Lung (tissue), 11 donors: ENCODE measurements at regions not wholly inside any gene's neighbourhood (a gene's known extent, or its start where the extent isn't known, plus 50 kb on each side); places are given as distances from the start of the nearest gene placed in this dataset.

Experiments used
- ATAC-seq: fragments of 200-7000 bp; cut with Tn5 transposase; one replicate; pipeline ENCODE4 v1.9.1; 2020; ENCODE audit warnings: moderate number of reproducible peaks; ENCODE audit not compliant: insufficient read depth, low FRiP score
- DNase-seq, 3 donors: peaks; one replicate each; pipeline ENCODE4 v3.0.0-alpha.2; 2013 to 2017
- H3K27ac ChIP-seq, 2 donors: one replicate each; pipeline ENCODE4 v1.5.1; 2013; ENCODE audit warnings: mild to moderate bottlenecking in 2 of 2, moderate library complexity in 2 of 2, control low read depth in 1 of 2, inconsistent platforms in 1 of 2, low read depth in 1 of 2, low read length in 1 of 2
- H3K27me3 ChIP-seq, 3 donors: one replicate each; pipeline ENCODE4 v1.5.1; 2013; ENCODE audit warnings: low read length in 2 of 3; ENCODE audit not compliant: control insufficient read depth in 3 of 3, insufficient read depth in 3 of 3
- H3K36me3 ChIP-seq, 4 donors: one replicate each; pipeline ENCODE4 v1.5.1; 2013; ENCODE audit warnings: low read length in 4 of 4, mild to moderate bottlenecking in 1 of 4, moderate library complexity in 1 of 4; ENCODE audit not compliant: control insufficient read depth in 4 of 4, insufficient read depth in 4 of 4
- H3K4me1 ChIP-seq, 5 donors: one replicate each; pipeline ENCODE4 v1.5.1; 2013; ENCODE audit warnings: low read length in 5 of 5, mild to moderate bottlenecking in 2 of 5, moderate library complexity in 1 of 5; ENCODE audit not compliant: control insufficient read depth in 5 of 5, insufficient read depth in 5 of 5
- H3K4me3 ChIP-seq: one replicate; pipeline ENCODE4 v1.5.1; 2013; ENCODE audit warnings: mild to moderate bottlenecking, control low read depth, moderate library complexity
- H3K9ac ChIP-seq, 2 donors: one replicate each; pipeline ENCODE4 v1.5.1; 2013; ENCODE audit warnings: low read length in 2 of 2, control low read depth in 1 of 2; ENCODE audit not compliant: insufficient read depth in 1 of 2
- H3K9me3 ChIP-seq, 4 donors: one replicate each; pipeline ENCODE4 v1.5.1; 2013; ENCODE audit warnings: low read length in 3 of 4, mild to moderate bottlenecking in 1 of 4, moderate library complexity in 1 of 4; ENCODE audit not compliant: control insufficient read depth in 4 of 4, insufficient read depth in 3 of 4
- WGBS, 2 donors: extraction: QIAGEN DNeasy Blood & Tissue Kit; methylation state at CpG; one replicate each; pipeline ENCODE4 v1.1.7; 2013; 5-methylcytosine and 5-hydroxymethylcytosine counted together
- TF ChIP-seq, protein P1 (sequence below): IDR thresholded peaks from 2 replicates; pipeline ENCODE4 v1.5.1; 2012; ENCODE audit warnings: mild to moderate bottlenecking; ENCODE audit errors: control extremely low read depth, extremely low read depth
- donor health status: control.
- donor health status: control.
- donor health status: Bipolar disorder and iron deficiency.
- donor health status: healthy.
- donor health status: DM: yes; HTN: yes; CAD: no.

DNA sequence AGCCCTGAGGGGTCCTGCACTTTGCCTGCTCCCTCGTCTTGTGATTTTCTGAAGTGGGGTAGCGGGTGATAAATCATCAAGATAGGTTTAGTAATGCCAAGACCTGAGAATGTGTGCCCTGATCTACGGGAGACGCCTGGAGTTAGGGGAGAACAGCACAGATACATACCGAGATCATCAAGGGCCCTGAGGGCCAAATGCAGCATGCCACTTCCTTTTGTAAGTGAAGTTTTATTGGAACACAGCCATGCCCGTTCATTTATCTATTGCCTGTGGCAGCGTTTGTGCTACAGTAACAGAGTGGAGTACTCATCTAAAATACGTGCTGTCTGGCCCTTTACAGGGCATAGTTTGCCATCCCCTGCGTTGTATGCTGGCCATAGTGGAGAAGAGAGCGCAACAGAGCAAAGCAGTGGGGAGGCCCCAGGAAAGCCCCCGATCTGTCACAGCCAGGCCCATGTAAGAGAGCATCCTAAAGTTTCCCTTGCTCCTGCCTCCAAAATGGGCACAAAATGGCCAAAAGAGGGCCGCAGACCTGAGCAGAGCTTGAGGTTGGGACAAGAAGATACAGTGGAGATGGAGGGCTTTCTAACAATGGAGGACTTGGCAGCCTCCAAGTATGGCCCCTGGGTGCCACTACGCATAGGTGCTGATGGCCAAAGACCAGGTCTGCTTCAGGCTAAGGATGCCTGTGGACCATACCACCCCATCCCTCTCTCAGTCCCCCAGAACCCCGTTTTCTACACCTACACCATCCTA lies 167.0 kb downstream of the SMIM20 start:
- Histone ChIP-seq H3K9ac (no peak overlapping the region), H3K9me3 (peaks cover 0 to 2% (median 0%) of the 10 kb centered on the region in 4 donors), H3K27ac (no peak overlapping the region), H3K4me1 (peaks cover 0 to 10% (median 0%) of the 10 kb centered on the region in 5 donors), H3K36me3 (no peaks in the 10 kb centered on the region), H3K4me3 (no peak overlapping the region), H3K27me3 (peaks cover 0 to 2% (median 0%) of the 10 kb centered on the region in 3 donors)
- no peak for DNase-seq
- no peak for ATAC-seq
- 71 to 75% methylated on average over 14 of the region's 14 CpGs for WGBS, 2 donors
- TF ChIP-seq, protein P1, sequence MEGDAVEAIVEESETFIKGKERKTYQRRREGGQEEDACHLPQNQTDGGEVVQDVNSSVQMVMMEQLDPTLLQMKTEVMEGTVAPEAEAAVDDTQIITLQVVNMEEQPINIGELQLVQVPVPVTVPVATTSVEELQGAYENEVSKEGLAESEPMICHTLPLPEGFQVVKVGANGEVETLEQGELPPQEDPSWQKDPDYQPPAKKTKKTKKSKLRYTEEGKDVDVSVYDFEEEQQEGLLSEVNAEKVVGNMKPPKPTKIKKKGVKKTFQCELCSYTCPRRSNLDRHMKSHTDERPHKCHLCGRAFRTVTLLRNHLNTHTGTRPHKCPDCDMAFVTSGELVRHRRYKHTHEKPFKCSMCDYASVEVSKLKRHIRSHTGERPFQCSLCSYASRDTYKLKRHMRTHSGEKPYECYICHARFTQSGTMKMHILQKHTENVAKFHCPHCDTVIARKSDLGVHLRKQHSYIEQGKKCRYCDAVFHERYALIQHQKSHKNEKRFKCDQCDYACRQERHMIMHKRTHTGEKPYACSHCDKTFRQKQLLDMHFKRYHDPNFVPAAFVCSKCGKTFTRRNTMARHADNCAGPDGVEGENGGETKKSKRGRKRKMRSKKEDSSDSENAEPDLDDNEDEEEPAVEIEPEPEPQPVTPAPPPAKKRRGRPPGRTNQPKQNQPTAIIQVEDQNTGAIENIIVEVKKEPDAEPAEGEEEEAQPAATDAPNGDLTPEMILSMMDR: no peak

DNA sequence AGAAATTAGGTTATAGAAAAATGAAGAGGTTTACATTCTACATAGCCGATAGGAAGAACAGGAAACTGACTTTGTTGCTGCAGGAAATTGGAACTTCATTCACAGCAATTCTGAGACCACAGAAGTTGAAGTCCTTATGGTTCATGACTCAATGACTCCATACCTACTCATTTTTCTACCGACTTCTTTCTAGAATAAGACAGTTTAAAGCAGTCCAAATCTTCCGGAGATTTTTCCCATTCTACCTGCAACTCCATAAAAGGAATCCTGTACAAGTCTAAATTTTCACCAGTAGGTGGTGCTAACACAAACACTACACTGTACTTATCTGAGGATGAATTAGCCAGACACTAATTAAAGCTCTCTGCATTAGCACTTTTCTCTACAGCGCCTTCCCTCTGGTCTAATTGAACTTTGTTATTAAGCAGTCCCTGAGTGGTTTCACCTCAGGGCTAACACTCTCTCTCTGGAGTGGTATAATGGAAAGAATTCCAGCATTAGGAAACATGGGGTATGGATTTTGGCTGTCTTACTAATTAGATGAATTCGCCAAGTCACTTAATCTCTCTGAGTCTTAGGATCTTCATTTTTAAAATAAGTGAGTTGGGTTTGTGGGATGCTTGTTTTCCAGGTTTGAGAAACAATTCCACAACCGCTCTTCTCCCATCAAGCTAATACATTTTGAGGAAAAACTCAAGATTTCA lies 167.9 kb downstream of the SMIM20 start:
- ATAC-seq (no peak), DNase-seq (peak in 2 of 3 donors; percentile 48 to 64)
- Histone ChIP-seq H3K36me3 (no peaks in the 10 kb centered on the region), H3K4me3 (no peak overlapping the region), H3K9ac (no peak overlapping the region), H3K4me1 (peaks cover 0 to 14% (median 1%) of the 10 kb centered on the region in 5 donors), H3K9me3 (no peaks in the 10 kb centered on the region), H3K27ac (no peak overlapping the region), H3K27me3 (peaks cover 0 to 2% (median 0%) of the 10 kb centered on the region in 3 donors)
- TF ChIP-seq, protein P1: peak; percentile 38
- 41% methylated on average over 6 of the region's 6 CpGs for WGBS, 2 donors

DNA sequence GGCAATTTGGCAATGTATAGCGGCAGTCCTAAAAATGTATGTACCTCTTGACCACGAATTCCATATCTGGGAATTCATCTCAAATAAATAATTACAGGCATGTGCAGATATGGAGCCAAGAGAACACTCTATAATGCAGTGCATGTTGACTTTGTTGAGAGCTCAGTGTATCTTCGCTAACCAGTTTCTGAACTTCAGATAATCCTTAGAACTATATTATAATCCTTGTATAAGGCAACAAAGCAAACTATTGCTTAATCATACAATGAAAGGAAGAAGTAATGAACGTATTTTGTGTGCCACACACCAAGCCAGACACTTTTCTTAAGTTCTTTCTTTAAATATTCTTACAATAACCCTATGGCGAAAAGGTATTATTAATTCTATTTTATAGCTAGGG lies 168.5 kb downstream of the SMIM20 start:
- H3K4me1 ChIP-seq: peaks cover 0 to 16% (median 3%) of the 10 kb centered on the region in 5 donors
- no peaks in the 10 kb centered on the region for H3K9me3 ChIP-seq
- no peak overlapping the region for H3K27ac ChIP-seq
- no peak overlapping the region for H3K9ac ChIP-seq
- 64 to 65% methylated on average over 5 of the region's 5 CpGs for WGBS, 2 donors
- peaks cover 0 to 2% (median 0%) of the 10 kb centered on the region in 3 donors for H3K27me3 ChIP-seq
- TF ChIP-seq, protein P1: no peak
- DNase-seq: no peak
- no peaks in the 10 kb centered on the region for H3K36me3 ChIP-seq
- no peak overlapping the region for H3K4me3 ChIP-seq
- ATAC-seq: no peak
